HG03060 (cell line): ENCODE measurements at regions not wholly inside any gene's neighbourhood (a gene's known extent, or its start where the extent isn't known, plus 50 kb on each side); places are given as distances from the start of the nearest gene placed in this dataset.
"Not testable (repeated sequence)": the region's sequence is repeated elsewhere in the genome, so short reads cannot be mapped to it uniquely, and the experiment has no call there.

Experiments used
- ATAC-seq: cut with Tn5 transposase; IDR thresholded peaks from one replicate; pipeline ENCODE4 v1.9.1; 2021; ENCODE audit warnings: low read depth, moderate number of reproducible peaks; ENCODE audit not compliant: unreplicated experiment

GRCh38 chr6:4364711-4365110, 229.3 kb upstream of the ECI2 start:
- ATAC-seq, result no peak

GRCh38 chr6:4364172-4364571, 228.8 kb upstream of the ECI2 start:
- ATAC-seq, result no peak

GRCh38 chr6:4363656-4364055, 228.3 kb upstream of the ECI2 start:
- no peak for ATAC-seq

GRCh38 chr6:4362326-4362725, 227.0 kb upstream of the ECI2 start:
- ATAC-seq, result no peak

GRCh38 chr6:4360920-4361319, 225.5 kb upstream of the ECI2 start:
- ATAC-seq, result no peak

- no peak for ATAC-seq
Observed at GRCh38 chr6:4359108-4359730, 223.8 kb upstream of the ECI2 start.

- no peak for ATAC-seq
Observed at GRCh38 chr6:4358414-4359107, 223.2 kb upstream of the ECI2 start.

GRCh38 chr6:4357660-4358152, 222.3 kb upstream of the ECI2 start:
- ATAC-seq, result not testable (repeated sequence)

- ATAC-seq, result no peak
Observed at GRCh38 chr6:4356899-4357659, 221.7 kb upstream of the ECI2 start.

- no peak for ATAC-seq
Observed at GRCh38 chr6:4355241-4355640, 219.9 kb upstream of the ECI2 start.

- no peak for ATAC-seq
Observed at GRCh38 chr6:4354181-4354580, 218.8 kb upstream of the ECI2 start.

- no peak for ATAC-seq
Observed at GRCh38 chr6:4352731-4353130, 217.4 kb upstream of the ECI2 start.

GRCh38 chr6:4352322-4352669, 216.9 kb upstream of the ECI2 start:
- no peak for ATAC-seq

- no peak for ATAC-seq
Observed at GRCh38 chr6:4351520-4352321, 216.3 kb upstream of the ECI2 start.

GRCh38 chr6:4350567-4351519, 215.5 kb upstream of the ECI2 start:
- ATAC-seq, result no peak

- ATAC-seq, result no peak
Observed at GRCh38 chr6:4349931-4350330, 214.6 kb upstream of the ECI2 start.

GRCh38 chr6:4349323-4349722, 213.9 kb upstream of the ECI2 start:
- no peak for ATAC-seq

- ATAC-seq, result peak; percentile 59
Observed at GRCh38 chr6:4348462-4349112, 213.2 kb upstream of the ECI2 start.

GRCh38 chr6:4347877-4348276, 212.5 kb upstream of the ECI2 start:
- ATAC-seq, result no peak
